GM12875 (cell line): ENCODE measurements at regions not wholly inside any gene's neighbourhood (a gene's known extent, or its start where the extent isn't known, plus 50 kb on each side); places are given as distances from the start of the nearest gene placed in this dataset.

Source experiments
- H3K4me3 ChIP-seq: one replicate; pipeline ENCODE4 v1.5.1; 2011; ENCODE audit warnings: low read depth, low read length, control low read depth
- CTCF ChIP-seq: IDR thresholded peaks from 2 replicates; pipeline ENCODE4 v1.5.1; 2011; ENCODE audit warnings: low read depth, mild to moderate bottlenecking, control low read depth, inconsistent platforms, low read length, moderate library complexity, borderline replicate concordance; ENCODE audit not compliant: insufficient read depth

- no peak for TF ChIP-seq CTCF
- H3K4me3 ChIP-seq: no peak overlapping the region
Measured at GRCh38 chr2:217740756-217741155, 262.0 kb downstream of the TNS1 start.

DNA sequence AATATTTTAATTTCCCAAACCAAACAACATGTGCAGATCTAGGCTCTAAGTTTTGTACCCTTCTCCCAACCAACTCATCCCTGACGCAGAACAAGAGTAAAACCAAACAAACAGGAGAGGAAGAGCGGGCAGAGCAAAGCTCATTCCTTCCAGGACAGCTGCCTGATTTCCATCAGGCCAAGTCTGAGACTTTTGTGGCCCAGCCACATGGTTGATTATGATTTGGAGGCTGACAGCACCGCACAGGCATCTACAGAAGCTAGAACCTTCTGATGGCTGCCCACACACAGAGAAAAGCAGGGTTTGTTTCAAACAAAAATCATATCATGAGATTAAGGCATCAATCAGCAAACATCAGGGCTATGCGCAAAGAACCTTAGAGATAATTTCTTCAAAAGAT is 262.6 kb downstream of the TNS1 start:
- H3K4me3 ChIP-seq: no peak overlapping the region
- no peak for TF ChIP-seq CTCF

- no peak overlapping the region for H3K4me3 ChIP-seq
- no peak for TF ChIP-seq CTCF
Measured at GRCh38 chr2:217739741-217740140, 263.1 kb downstream of the TNS1 start.

DNA sequence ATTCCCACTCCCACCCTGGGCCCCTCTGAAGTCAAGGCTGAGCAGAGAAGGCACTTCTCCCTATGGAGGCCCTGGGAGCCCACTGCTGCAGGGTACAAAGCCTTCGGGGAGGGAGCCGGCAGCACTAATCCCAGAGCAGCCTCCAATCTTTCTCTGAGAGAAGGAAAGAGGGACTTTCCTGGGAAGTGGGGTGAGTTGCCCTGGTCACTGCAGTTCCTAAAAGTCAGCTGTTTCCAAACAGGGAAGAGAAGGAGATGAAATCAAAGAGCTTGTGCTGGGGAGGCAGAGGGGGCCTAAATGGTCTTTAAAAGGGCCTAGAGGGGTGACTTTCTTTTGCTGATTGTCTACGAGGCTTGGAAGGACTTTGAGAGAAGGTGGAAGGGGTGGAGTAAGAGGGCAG is 264.7 kb downstream of the TNS1 start:
- no peak for TF ChIP-seq CTCF
- H3K4me3 ChIP-seq: no peak overlapping the region

DNA sequence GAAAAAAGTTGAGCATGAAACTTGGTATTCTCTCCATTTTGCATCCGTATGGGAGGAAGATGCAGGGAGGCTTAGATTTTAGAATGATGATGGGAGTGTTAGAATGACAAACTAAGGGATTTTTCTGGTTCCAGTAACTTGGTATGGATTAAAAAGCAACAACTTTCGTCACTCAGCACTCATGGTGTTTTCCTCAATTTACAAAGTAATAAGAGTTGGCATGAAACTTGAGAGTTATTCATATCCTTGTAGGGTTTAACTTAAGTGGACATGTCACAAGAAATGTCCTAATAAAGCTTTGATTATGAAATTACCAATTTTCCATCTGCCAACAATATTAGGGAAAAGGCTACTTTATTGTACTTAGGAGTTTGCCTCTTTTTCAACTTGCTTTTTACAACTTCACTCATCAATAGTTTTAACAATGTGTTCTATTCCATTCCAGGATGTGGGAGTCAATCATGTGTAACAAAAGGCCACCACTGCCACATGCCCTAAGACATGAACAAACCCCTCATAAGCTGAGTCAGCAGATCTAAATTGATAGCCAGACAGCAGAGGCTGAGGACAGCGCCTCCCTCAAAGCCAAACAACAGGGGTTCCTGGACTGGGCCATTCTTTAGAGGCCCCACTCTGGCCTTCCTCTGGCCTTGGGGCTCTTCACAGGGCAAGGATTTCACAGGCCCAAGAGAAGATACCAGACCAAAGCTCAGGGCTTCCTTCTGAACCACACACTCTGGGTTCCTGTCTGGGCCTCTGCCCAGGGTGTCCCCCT is 265.8 kb downstream of the TNS1 start:
- no peak for TF ChIP-seq CTCF
- no peak overlapping the region for H3K4me3 ChIP-seq

- H3K4me3 ChIP-seq: no peak overlapping the region
Measured at GRCh38 chr2:217735899-217736298, 266.9 kb downstream of the TNS1 start.

More at GRCh38 chr2:217735899-217736298, 266.9 kb downstream of the TNS1 start:
- no peak for TF ChIP-seq CTCF
